A549 (cell line): ENCODE measurements at regions not wholly inside any gene's neighbourhood (a gene's known extent, or its start where the extent isn't known, plus 50 kb on each side); places are given as distances from the start of the nearest gene placed in this dataset.

Source experiments
- BHLHE40 ChIP-seq: IDR thresholded peaks from 2 replicates; pipeline ENCODE4 v1.6.1; 2012; ENCODE audit warnings: low read depth, low read length, inconsistent platforms
- CEBPB ChIP-seq, 2 experiments: fragments of >200 bp in 1 of 2; sonication (Bioruptor Twin) in 1 of 2; formaldehyde crosslinking in 1 of 2; IDR thresholded peaks; 2 replicates each; pipeline ENCODE4 v1.6.1; 2012 to 2016
- CTCF ChIP-seq: fragments of >200 bp; sonication (Bioruptor Twin); formaldehyde crosslinking; IDR thresholded peaks from 3 replicates; pipeline ENCODE4 v1.5.1; 2016
- EP300 ChIP-seq, 2 experiments: fragments of >200 bp; sonication (Bioruptor Twin); formaldehyde crosslinking; IDR thresholded peaks; 2 replicates in 1 of 2; 3 replicates in 1 of 2; pipeline ENCODE4 v1.6.1; 2016 to 2017
- JUN ChIP-seq, 2 experiments: fragments of >200 bp; sonication (Bioruptor Twin); formaldehyde crosslinking; IDR thresholded peaks; 2 replicates in 1 of 2; 3 replicates in 1 of 2; pipeline ENCODE4 v1.6.1; 2016 to 2017
- JUNB ChIP-seq: fragments of >200 bp; sonication (Bioruptor Twin); formaldehyde crosslinking; IDR thresholded peaks from 2 replicates; pipeline ENCODE4 v1.6.1; 2016
- KDM5A ChIP-seq: fragments of 200-600 bp; sonication (generic); IDR thresholded peaks from 2 replicates; pipeline ENCODE4 v1.6.1; 2016; ENCODE audit warnings: antibody characterized with exemption, mild to moderate bottlenecking
- MAX ChIP-seq: IDR thresholded peaks from 2 replicates; pipeline ENCODE4 v1.6.1; 2012
- PBX3 ChIP-seq: IDR thresholded peaks from 2 replicates; pipeline ENCODE4 v1.6.1; 2012
- POLR2A ChIP-seq: IDR thresholded peaks from 2 replicates; pipeline ENCODE4 v1.6.1; 2012; ENCODE audit warnings: mild to moderate bottlenecking, low read length
- REST ChIP-seq: fragments of 200-600 bp; sonication (generic); IDR thresholded peaks from 2 replicates; pipeline ENCODE4 v1.6.1; 2016; ENCODE audit warnings: antibody characterized with exemption, mild to moderate bottlenecking, moderate library complexity
- TP53 ChIP-seq: fragments of 250-450 bp; sonication (Bioruptor Pico); IDR thresholded peaks from 2 replicates; pipeline ENCODE4 v1.5.0; 2021; ENCODE audit warnings: mild to moderate bottlenecking, moderate library complexity
- ZFP36 ChIP-seq: fragments of 450-650 bp; IDR thresholded peaks from 2 replicates; pipeline ENCODE4 v1.6.1; 2014; ENCODE audit warnings: borderline replicate concordance; ENCODE audit not compliant: partially characterized antibody

- TF ChIP-seq TP53 (CRISPR knock-in tag) (no peak), CTCF (no peak), BHLHE40 (no peak), ZFP36 (no peak), REST (no peak), POLR2A (no peak), MAX (no peak), PBX3 (no peak), CEBPB (IDR thresholded peaks at IDR 0.05) (no peak), EP300 (IDR thresholded peaks at IDR 0.05) (no peak), KDM5A (no peak), JUNB (no peak), JUN (IDR thresholded peaks at IDR 0.05) (no peak)
Measured at GRCh38 chr4:165780735-165781134, 92.3 kb upstream of the TLL1 start.
